ENCODE measurements at regions not wholly inside any gene's neighbourhood (a gene's known extent, or its start where the extent isn't known, plus 50 kb on each side); places are given as distances from the start of the nearest gene placed in this dataset.

GRCh38 chr14:34223373-34224148, 238.5 kb downstream of the SPTSSA start:
- TF ChIP-seq, protein P1, sequence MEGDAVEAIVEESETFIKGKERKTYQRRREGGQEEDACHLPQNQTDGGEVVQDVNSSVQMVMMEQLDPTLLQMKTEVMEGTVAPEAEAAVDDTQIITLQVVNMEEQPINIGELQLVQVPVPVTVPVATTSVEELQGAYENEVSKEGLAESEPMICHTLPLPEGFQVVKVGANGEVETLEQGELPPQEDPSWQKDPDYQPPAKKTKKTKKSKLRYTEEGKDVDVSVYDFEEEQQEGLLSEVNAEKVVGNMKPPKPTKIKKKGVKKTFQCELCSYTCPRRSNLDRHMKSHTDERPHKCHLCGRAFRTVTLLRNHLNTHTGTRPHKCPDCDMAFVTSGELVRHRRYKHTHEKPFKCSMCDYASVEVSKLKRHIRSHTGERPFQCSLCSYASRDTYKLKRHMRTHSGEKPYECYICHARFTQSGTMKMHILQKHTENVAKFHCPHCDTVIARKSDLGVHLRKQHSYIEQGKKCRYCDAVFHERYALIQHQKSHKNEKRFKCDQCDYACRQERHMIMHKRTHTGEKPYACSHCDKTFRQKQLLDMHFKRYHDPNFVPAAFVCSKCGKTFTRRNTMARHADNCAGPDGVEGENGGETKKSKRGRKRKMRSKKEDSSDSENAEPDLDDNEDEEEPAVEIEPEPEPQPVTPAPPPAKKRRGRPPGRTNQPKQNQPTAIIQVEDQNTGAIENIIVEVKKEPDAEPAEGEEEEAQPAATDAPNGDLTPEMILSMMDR (IDR thresholded peaks at IDR 0.05): no peak
- TF ChIP-seq POLR2A (IDR thresholded peaks at IDR 0.05): no peak

All from Peyer's patch (tissue), 4 donors.